Activated CD4-positive, alpha-beta T cell treated with anti-CD3 and anti-CD28 coated beads, Interleukin-2, amount 10 ng/mL, durations not matched to agents 7 days and 5 days (primary cell): ENCODE measurements at regions not wholly inside any gene's neighbourhood (a gene's known extent, or its start where the extent isn't known, plus 50 kb on each side); places are given as distances from the start of the nearest gene placed in this dataset.

ENCODE experiments used
- CTCF ChIA-PET: fragments of 350-600 bp; sonication (Branson Sonifier 250); formaldehyde crosslinking; loops from one replicate; lab custom pipeline; 2021; ENCODE audit warnings: antibody characterized with exemption; lab: Charles Lee
- POLR2A ChIA-PET: fragments of 350-600 bp; sonication (Branson Sonifier 250); formaldehyde crosslinking; loops from one replicate; lab custom pipeline; 2021; ENCODE audit warnings: antibody characterized with exemption; lab: Charles Lee
- DNase-seq: peaks from one replicate; pipeline ENCODE4 v3.0.0-alpha.2; 2020
- H3K27ac Mint-ChIP-seq: one replicate; pipeline ENCODE4 v1.8.0; 2021; ENCODE audit warnings: mild to moderate bottlenecking, moderate library complexity, mixed read lengths
- H3K27me3 Mint-ChIP-seq: one replicate; pipeline ENCODE4 v1.8.0; 2021; ENCODE audit warnings: mixed read lengths
- H3K36me3 Mint-ChIP-seq: one replicate; pipeline ENCODE4 v1.8.0; 2021; ENCODE audit warnings: low read depth, mixed read lengths
- H3K4me1 Mint-ChIP-seq: one replicate; pipeline ENCODE4 v1.8.0; 2021; ENCODE audit warnings: mixed read lengths
- H3K4me3 Mint-ChIP-seq: one replicate; pipeline ENCODE4 v1.8.0; 2021; ENCODE audit warnings: mild to moderate bottlenecking, moderate library complexity, mixed read lengths
- H3K9me3 Mint-ChIP-seq: one replicate; pipeline ENCODE4 v1.8.0; 2021; ENCODE audit warnings: mixed read lengths

DNA sequence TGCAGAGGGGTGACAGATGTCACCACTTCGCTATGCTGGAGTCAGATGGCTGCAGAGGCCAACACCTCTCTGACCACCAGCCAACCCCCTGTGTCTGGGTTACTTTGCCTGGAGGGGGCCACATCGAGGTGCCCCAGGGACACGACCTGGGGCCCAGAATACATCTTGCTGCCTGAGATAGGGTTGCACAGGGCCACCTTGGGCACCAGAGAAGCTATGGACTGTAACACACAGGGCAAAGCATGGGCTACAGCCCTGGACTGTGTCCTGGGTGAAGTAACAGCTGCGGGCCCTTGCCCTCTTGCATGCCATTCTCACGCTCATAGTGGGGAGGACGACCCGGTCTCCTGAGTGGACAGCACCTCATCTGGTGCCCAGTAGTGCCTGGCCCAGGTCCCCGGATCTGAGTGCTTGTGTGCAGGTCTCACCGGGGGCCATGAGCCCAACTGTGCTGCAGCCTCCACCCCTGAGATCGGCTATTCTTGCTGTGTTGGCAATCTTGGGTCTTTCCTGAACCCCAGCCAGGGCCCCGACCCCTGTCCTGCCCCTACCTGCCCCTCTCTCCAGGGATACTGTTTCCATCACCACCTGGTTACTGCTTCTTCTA is 115.2 kb upstream of the GDF10 start:
- no peaks in the 10 kb centered on the region for H3K9me3 Mint-ChIP-seq
- no peaks in the 10 kb centered on the region for H3K36me3 Mint-ChIP-seq
- H3K27me3 Mint-ChIP-seq, result no peaks in the 10 kb centered on the region
- H3K27ac Mint-ChIP-seq, result no peak overlapping the region
- ChIA-PET POLR2A (no interaction called here), CTCF (no interaction called here)
- H3K4me3 Mint-ChIP-seq, result no peak overlapping the region
- H3K4me1 Mint-ChIP-seq, result no peaks in the 10 kb centered on the region
- no peak for DNase-seq

DNA sequence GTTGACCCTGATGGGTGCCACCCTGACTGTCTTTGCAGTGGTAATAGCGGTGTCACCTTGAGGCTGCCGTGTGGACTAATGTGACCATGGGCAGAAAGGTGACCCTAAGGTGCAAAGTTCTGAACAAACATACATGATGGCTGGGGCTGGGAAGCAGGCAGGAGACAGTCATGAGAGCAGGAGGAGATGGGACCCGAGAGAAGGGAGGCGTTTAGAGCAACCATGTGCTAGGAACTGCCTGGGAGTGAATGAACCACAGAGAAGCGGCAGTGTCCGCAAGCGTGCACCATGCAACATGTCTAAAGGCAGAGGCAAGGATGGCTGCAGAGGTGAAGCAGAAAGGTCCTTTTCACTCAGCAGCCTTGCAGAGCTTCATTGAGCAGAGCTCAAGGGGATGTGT is 113.1 kb upstream of the GDF10 start:
- CTCF ChIA-PET, result no interaction called here
- H3K9me3 Mint-ChIP-seq, result no peaks in the 10 kb centered on the region
- no peaks in the 10 kb centered on the region for H3K4me1 Mint-ChIP-seq
- POLR2A ChIA-PET, result no interaction called here
- no peak overlapping the region for H3K27ac Mint-ChIP-seq
- H3K36me3 Mint-ChIP-seq, result no peaks in the 10 kb centered on the region
- no peak for DNase-seq
- no peaks in the 10 kb centered on the region for H3K27me3 Mint-ChIP-seq
- H3K4me3 Mint-ChIP-seq, result no peak overlapping the region

DNA sequence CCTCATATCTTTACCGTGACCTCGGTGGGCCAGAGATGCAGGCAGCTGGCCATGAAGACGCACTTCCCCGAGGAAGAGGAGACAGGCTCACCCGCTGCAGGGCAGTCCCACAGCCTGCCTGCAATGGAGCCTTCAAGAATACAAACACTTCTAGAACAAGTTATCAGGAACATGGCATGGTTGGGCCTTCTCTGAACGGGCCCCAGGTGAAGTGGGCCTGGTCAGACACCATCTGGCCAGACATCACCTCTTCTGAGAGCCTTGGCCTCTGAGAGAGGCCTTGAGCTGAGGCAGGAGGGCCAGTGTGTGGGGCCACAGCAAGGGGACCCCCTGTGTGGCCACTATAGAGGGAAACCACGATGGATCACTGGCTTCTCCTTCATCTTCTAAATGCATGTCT is 112.4 kb upstream of the GDF10 start:
- ChIA-PET POLR2A (no interaction called here), CTCF (no interaction called here)
- Mint-ChIP-seq H3K9me3 (no peaks in the 10 kb centered on the region), H3K4me1 (no peaks in the 10 kb centered on the region), H3K27me3 (no peaks in the 10 kb centered on the region), H3K27ac (no peak overlapping the region), H3K36me3 (no peaks in the 10 kb centered on the region), H3K4me3 (no peak overlapping the region)
- DNase-seq, result no peak

DNA sequence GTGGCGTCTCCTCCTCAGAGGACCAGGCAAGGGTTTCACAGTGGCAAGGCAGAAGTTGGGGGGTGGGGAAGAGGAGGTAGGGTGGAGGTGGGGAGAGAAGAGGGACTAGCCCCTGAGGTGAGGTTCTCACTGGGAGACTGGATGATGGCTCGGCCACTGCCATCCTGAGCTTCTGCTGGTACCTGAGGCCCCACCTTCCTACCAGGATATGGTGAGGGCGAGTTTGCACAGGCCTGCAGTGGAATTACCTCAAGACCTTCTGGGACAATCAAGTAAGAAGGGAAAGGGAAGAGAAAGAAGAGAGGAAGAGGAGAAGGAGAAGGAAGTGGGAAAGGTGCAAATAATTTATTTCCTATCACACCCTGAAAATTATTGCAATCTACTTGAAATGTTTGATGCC is 111.8 kb upstream of the GDF10 start:
- Mint-ChIP-seq H3K27ac (no peak overlapping the region), H3K9me3 (no peaks in the 10 kb centered on the region), H3K36me3 (no peaks in the 10 kb centered on the region), H3K4me3 (no peak overlapping the region), H3K4me1 (no peaks in the 10 kb centered on the region), H3K27me3 (no peaks in the 10 kb centered on the region)
- POLR2A ChIA-PET, result no interaction called here
- CTCF ChIA-PET, result no interaction called here
- no peak for DNase-seq

DNA sequence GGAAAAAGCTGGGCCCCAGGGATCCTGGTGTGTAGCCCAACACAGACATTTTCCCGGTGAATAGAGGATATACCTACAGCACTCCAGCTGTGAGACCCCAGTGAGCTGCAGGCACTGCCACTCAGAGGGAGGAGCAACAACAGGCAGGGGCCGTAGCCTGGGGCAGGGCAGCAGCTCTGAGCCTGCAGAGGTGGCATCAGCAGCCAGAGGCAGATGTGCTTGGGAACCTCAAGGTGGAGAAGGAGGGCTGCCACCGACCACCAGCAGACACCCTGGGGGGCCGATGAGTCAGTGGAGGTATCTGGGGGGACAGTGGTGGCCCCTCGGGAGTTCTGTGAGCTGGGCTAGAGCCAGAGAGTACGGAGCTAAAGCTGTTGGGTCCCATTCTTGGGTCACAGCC is 110.2 kb upstream of the GDF10 start:
- no peak for DNase-seq

DNA sequence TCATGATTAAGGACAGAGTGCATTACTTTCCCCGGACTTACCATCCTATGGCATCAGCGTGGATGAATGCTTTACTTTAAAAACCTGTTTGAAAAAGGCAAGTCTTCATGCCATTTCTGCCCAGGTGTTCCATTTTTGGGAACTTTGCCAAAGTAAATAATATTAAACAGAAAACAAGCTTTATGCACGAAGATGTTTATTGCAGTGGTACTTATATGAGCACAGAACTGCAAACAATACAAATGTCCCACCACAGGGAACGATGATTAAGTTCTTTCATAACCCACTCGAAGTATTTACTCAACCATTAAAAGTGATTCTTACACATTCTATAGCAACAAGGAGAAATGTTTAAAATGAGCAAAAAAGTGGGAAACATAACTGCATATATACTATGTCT is 109.7 kb upstream of the GDF10 start:
- no peaks in the 10 kb centered on the region for H3K9me3 Mint-ChIP-seq
- no peak overlapping the region for H3K27ac Mint-ChIP-seq
- no peak overlapping the region for H3K4me3 Mint-ChIP-seq
- H3K36me3 Mint-ChIP-seq, result no peaks in the 10 kb centered on the region
- no peaks in the 10 kb centered on the region for H3K27me3 Mint-ChIP-seq
- ChIA-PET POLR2A (no interaction called here), CTCF (no interaction called here)
- no peak for DNase-seq
- H3K4me1 Mint-ChIP-seq, result no peaks in the 10 kb centered on the region

More for the DNA sequence above, 110.2 kb upstream of the GDF10 start:
- Mint-ChIP-seq H3K4me3 (no peak overlapping the region), H3K9me3 (no peaks in the 10 kb centered on the region), H3K4me1 (no peaks in the 10 kb centered on the region), H3K27me3 (no peaks in the 10 kb centered on the region), H3K27ac (no peak overlapping the region), H3K36me3 (no peaks in the 10 kb centered on the region)
- ChIA-PET CTCF (no interaction called here), POLR2A (no interaction called here)

DNA sequence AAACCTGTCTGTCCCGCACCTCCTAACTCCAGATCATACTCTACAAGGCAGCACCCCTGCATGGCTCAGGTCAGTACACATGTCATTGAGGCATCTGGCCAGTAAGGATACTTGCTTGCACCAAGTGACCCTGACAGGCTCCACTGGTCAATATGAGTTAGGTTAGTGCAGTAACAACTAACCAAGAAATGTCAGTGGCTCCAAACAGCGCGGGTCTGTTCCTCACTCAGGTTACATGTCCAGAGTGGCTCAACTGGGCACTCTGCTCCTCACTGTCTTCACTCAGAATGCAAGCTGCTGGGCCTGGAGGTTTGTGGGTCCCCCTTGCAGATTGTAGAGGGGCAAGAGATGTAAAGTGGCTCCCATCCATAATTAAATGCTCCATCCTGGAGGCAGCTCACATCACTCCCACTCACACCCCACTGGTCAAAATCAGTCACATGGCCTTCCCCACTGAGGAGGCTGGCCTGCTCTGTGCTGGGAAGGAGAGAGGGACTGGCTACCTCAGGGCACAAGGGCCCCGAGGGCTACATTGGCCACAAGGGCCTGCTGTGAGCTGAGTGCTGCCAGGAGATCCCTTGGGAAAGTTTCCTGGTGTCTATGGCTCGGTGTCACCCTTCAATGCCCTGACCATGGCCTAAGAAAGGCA is 109.1 kb upstream of the GDF10 start:
- POLR2A ChIA-PET, result no interaction called here
- Mint-ChIP-seq H3K9me3 (no peaks in the 10 kb centered on the region), H3K27me3 (no peaks in the 10 kb centered on the region), H3K4me1 (no peaks in the 10 kb centered on the region), H3K4me3 (no peak overlapping the region), H3K36me3 (no peaks in the 10 kb centered on the region), H3K27ac (no peak overlapping the region)
- CTCF ChIA-PET, result interaction anchor here (1.1 to 1.2 kb wide), 3 partner anchors 15 to 33 kb away, joined by 3 read pairs; no protein-coding TSS in a partner anchor
- no peak for DNase-seq

DNA sequence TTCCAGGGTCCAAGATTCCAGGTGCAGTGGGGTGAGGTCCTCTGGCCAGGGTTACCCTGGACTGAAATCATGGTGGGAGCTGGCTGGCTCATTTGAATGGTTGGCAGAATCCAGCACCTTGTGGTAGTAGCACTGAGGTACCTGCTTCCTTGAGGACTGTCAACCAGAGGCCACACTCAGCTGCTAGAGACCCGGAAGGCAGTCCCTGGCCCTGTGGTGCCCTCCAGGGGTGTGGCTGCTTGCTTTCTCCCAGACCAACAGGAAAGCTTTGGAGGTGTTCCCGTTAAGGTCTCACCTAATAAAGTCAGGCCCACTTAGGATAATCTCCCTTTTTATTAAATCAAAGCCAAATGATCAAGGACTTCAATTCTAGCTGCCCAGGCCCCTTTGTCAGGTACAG is 107.7 kb upstream of the GDF10 start:
- Mint-ChIP-seq H3K4me3 (no peak overlapping the region), H3K27me3 (no peaks in the 10 kb centered on the region), H3K36me3 (no peaks in the 10 kb centered on the region), H3K9me3 (no peaks in the 10 kb centered on the region), H3K4me1 (no peaks in the 10 kb centered on the region), H3K27ac (no peak overlapping the region)
- POLR2A ChIA-PET, result no interaction called here
- no peak for DNase-seq
- CTCF ChIA-PET, result interaction anchor here (1.2 kb wide), 1 partner anchor 26 kb away, joined by 3 read pairs; no protein-coding TSS in a partner anchor

DNA sequence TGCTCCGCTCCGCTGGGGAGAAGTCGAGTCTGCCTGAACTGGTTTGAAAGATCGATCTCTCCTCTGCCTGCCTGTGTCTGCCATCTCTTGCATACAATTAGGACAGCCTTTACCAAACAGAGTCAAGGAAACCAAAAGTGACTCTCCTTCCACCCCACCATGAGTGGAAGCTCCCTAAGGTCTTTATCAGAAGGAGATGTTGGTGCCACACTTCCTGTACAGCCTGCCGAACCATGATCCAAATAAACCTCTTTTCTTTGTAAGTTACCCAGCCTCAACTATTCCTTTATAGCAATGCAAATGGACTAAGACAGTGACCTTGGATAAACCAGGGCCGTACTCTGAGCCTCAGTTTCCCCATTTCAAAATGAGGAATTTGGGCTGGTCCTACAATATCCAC is 106.3 kb upstream of the GDF10 start:
- H3K4me1 Mint-ChIP-seq, result no peaks in the 10 kb centered on the region

DNA sequence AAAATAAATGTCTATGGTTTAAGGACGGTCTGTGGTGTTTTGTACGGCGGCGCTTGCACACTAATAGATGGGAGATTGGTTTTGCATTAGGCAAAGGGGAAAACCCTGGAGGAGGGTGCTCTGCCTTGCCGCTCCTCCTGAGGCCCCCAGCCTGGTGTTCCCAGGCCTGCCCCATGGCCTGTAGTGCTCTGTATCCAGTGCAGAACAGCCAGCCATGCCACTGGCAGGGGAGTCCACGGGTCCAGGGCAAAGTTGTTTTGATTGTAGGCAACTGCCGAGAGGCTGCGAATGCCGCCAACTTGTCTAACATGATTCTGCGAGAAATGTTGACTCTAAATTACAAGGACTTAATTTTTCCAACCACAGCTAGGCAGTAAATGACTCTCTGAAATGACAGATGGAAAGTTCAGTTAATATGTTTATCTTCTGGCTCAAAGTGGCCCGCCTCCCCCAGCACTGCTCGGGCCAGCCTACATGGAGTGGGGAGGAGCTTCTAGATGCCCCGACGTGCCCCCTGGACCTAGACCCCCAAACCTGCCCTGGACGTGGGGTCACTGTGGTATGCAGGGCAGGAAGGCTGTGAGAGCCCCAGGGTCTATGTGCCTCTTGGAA is 104.6 kb upstream of the GDF10 start:
- H3K27ac Mint-ChIP-seq, result no peak overlapping the region
- H3K4me1 Mint-ChIP-seq, result no peaks in the 10 kb centered on the region
- H3K27me3 Mint-ChIP-seq, result no peaks in the 10 kb centered on the region
- no peak overlapping the region for H3K4me3 Mint-ChIP-seq
- no peaks in the 10 kb centered on the region for H3K9me3 Mint-ChIP-seq
- ChIA-PET POLR2A (no interaction called here), CTCF (no interaction called here)
- no peak for DNase-seq
- no peaks in the 10 kb centered on the region for H3K36me3 Mint-ChIP-seq

More for the DNA sequence above, 106.3 kb upstream of the GDF10 start:
- ChIA-PET CTCF (no interaction called here), POLR2A (no interaction called here)
- Mint-ChIP-seq H3K9me3 (no peaks in the 10 kb centered on the region), H3K27ac (no peak overlapping the region), H3K4me3 (no peak overlapping the region), H3K27me3 (no peaks in the 10 kb centered on the region), H3K36me3 (no peaks in the 10 kb centered on the region)
- DNase-seq, result no peak

DNA sequence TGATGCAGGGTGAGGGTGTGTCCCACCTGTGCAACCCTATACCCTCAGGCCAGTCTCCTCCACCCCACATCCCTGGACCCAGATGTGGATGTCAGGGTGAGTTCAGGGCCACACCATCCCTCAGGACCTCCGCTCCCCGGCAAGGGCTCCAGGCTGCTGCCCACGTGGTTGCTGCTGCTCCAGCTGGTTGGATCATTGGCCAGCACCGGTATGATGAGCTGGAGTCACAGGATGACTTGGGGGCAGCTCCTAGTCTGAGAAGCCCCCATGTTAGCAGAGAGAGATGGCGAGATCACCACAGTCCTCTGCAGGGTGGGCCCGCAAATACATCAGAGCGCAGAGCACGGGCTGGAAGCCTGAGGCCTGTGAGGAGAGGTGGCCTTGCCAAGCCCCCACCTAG is 103.3 kb upstream of the GDF10 start:
- no peak for DNase-seq
- no peak overlapping the region for H3K27ac Mint-ChIP-seq
- H3K4me1 Mint-ChIP-seq, result no peaks in the 10 kb centered on the region
- ChIA-PET POLR2A (no interaction called here), CTCF (interaction anchor here (1.1 kb wide), 1 partner anchor 8 kb away, joined by 3 read pairs; no protein-coding TSS in a partner anchor)
- no peaks in the 10 kb centered on the region for H3K36me3 Mint-ChIP-seq
- no peaks in the 10 kb centered on the region for H3K9me3 Mint-ChIP-seq
- no peaks in the 10 kb centered on the region for H3K27me3 Mint-ChIP-seq
- H3K4me3 Mint-ChIP-seq, result no peak overlapping the region

DNA sequence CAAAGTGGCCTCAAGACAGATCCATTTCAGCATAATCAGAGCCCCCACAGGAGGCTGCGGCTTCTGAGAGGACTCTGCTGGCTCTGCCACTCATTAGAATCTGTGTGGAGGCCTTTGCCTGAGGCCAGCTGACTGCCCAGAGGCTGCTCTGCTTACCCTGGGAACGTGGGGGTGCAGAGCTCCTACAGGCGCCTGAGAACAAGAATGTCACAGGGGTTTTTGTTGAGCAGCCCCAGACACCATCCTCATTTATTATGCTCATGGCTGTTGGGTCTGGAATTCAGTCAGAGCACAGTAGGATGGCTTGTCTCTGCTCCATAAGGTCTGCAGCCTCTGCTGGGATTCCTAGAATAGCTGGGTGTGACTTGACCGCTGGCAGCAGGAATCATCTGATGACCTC is 101.8 kb upstream of the GDF10 start:
- Mint-ChIP-seq H3K4me1 (no peaks in the 10 kb centered on the region), H3K27me3 (no peaks in the 10 kb centered on the region), H3K36me3 (no peaks in the 10 kb centered on the region), H3K4me3 (no peak overlapping the region), H3K27ac (no peak overlapping the region), H3K9me3 (peaks cover 1% of the 10 kb centered on the region)
- ChIA-PET POLR2A (no interaction called here), CTCF (no interaction called here)
- no peak for DNase-seq

DNA sequence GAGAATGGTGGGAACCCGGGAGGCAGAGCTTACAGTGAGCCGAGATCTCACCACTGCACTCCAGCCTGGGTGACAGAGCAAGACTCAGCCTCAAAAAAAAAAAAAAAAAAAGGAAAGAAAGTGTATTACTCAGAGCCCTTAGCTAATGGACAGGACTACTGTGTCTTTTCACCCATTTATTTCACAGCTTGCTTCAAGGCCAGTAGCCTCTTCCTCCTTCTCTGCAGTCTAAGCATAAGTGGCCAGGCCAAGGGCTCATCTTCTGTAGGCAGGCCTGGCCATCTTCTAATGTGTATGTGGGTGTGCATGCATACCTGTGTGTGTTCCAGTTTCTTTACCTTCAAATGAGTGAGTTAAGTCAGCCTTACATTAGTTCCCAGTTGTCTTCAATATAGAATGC is 94.8 kb upstream of the GDF10 start:
- Mint-ChIP-seq H3K27me3 (no peaks in the 10 kb centered on the region), H3K27ac (no peak overlapping the region), H3K36me3 (no peaks in the 10 kb centered on the region), H3K4me1 (peaks cover 30% of the 10 kb centered on the region), H3K9me3 (peaks cover 2% of the 10 kb centered on the region), H3K4me3 (no peak overlapping the region)
- ChIA-PET CTCF (interaction anchor here (0.8 kb wide), 1 partner anchor 8 kb away, joined by 3 read pairs; no protein-coding TSS in a partner anchor), POLR2A (no interaction called here)
- no peak for DNase-seq
